Activated CD8-positive, alpha-beta memory T cell treated with anti-CD3 and anti-CD28 coated beads, Interleukin-2, amount 50 U/mL, for 24 hours (primary cell): ENCODE measurements at regions not wholly inside any gene's neighbourhood (a gene's known extent, or its start where the extent isn't known, plus 50 kb on each side); places are given as distances from the start of the nearest gene placed in this dataset.

Experiments used
- DNase-seq: peaks from one replicate; pipeline ENCODE4 v3.0.0-alpha.2; 2020; ENCODE audit errors: extremely low read depth

- DNase-seq, result no peak
These were observed 229.8 kb downstream of the MAF start for GRCh38 chr16:79370736-79371135.

GRCh38 chr16:79369796-79370195 is 230.7 kb downstream of the MAF start:
- DNase-seq, result no peak

GRCh38 chr16:79367822-79368221 is 232.7 kb downstream of the MAF start:
- no peak for DNase-seq

DNA sequence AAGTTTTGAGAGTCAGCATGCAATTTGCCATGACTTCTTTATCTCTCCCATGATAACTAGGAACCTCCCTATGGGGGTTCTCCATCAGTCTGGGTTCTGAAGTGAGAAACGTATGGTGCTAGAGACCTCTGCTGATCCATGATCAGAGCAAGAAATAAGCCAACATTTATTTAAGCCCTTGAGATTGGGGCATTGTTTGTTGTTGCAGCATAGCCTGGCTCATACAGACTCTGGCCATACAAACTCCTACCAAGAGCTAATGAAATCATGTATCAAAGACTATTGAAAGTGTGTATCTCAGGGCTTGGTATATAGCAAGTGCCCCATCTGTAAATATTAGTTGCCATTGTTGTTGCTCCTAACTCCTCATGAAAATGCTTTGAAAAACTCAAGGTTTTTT is 233.9 kb downstream of the MAF start:
- no peak for DNase-seq

- no peak for DNase-seq
These were observed 234.8 kb downstream of the MAF start for GRCh38 chr16:79365702-79366101.

DNA sequence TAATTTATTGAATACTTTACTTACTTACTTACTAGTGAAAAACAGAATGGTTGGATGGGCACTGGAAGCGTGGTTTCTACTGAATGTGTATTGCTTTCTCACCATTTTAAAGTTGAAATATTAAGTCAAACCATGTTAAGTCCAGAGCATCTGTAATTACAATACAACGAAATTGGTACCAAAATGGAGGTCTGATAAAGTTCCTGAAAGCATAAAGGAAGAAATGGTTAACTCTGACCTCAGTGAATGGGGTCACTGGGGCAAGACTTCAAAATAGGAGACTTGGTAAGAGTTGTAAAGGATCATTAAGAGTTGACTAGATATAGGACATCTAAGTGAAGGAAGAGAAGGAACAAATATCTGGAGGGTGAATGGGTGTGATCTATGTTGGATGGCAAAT is 237.1 kb downstream of the MAF start:
- DNase-seq, result no peak

DNA sequence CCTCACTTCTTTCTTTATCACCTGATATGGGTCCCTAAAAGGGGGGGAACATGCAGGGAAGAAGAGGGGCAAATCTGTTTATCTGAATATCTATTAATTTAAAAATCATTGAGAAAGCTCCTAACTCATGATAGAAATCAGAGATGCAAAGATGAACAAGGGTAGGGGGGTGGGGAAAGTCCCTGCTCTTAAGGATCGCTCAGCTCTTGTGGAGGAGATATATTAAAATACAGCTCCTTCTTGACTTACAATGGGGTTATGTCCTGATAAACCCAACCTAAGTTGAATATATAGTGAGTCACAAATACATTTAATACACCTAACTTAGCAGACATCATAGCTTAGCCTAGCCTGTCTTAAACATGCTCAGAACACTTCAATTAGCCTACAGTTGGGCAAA is 237.5 kb downstream of the MAF start:
- no peak for DNase-seq

GRCh38 chr16:79362300-79362970 is 238.1 kb downstream of the MAF start:
- DNase-seq, result no peak

GRCh38 chr16:79361132-79361751 is 239.3 kb downstream of the MAF start:
- no peak for DNase-seq

DNA sequence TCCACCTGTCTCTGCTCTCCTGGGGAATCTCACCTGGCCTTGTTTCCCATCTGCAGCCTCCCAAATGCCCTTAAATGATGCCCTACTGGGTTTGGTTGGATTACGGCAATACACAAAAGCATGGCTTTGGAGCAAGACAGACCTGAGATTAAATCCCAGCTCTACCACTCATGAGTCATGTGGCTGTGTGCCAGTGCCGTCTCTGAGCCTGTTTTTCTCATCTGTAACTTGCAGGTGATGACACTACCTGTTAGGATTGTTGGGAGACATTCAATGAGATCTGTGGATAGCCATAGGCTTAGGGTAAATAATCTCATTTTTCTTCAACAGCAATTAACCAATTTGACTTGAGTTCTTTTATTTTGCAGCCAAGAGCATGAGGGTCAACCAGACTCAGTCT is 240.3 kb downstream of the MAF start:
- DNase-seq, result no peak

- no peak for DNase-seq
These were observed 241.5 kb downstream of the MAF start for GRCh38 chr16:79359082-79359481.

- no peak for DNase-seq
These were observed 242.3 kb downstream of the MAF start for GRCh38 chr16:79358188-79358587.

DNA sequence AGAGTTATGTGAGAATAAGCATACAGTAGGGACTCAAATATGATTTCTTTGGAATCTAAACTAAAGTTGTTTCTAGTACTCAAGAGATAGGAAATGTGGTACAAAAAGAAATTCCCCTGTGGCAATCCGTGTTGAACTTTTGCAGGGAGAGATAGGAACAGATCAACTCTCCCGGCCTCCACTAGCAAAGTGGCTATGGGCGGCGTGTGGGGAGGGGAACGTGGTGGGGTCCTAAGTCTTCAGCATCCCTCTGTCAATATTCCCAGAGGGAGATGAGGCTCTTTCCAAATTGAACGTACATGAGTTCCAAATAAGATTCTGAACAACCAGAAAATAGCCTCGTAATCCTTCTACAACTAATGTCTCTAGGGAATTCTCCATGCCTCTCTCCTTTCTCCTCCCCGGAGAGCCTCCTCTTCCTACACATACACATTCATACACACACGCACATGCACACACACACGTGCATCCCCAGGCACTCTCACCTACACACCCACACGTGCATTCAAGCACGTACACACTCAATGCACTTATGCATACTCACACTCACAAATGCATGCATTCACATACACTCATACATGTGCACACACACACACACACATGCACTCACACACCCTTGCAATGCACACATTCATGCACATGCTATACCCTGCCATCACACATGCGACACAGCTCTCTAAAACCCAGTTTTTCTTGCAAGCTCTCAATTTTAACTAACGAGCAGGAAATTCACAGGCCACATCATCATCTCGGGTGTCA is 244.8 kb downstream of the MAF start:
- no peak for DNase-seq

DNA sequence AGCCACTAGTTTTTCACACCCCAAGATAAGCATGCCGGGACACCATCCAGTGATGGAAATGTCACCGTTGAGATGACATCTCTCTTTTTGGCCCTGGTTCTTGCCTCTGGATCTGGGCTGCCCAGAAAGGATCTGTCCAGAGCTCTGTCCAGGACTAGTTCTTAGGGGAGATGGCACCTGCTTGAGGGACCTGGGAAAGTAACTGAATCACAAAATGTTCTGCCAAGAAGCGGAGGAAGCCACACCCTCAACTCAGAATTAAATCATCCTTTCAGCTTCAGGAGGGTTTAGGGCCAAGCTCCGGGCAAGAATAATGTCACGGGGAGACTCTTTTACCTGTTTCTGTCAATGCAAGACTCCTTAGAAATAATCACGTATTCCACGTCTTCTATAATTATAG is 248.6 kb downstream of the MAF start:
- DNase-seq, result no peak

- DNase-seq, result no peak
These were observed 250.7 kb downstream of the MAF start for GRCh38 chr16:79349803-79350202.

GRCh38 chr16:79348521-79349306 is 251.8 kb downstream of the MAF start:
- no peak for DNase-seq

DNA sequence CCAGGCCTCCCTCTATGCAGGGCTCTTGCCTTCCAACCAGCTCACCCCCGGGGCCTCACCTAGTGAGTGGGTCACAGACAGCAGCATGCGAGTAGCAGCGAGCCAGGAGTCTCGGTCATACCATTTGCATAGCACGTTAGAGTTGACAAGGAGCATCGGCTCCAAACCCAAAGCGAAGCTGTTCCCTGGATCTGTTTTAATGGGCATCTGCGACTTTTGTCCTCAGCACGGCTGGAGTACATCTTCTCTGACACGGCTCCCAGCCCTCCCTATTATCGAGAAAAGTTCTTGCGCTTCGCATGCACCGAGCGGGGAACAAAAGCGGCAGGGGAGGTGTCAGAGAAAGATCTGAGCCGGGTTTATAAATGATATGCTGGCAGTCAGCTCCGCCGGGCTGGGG is 253.3 kb downstream of the MAF start:
- no peak for DNase-seq

GRCh38 chr16:79339863-79340262 is 260.7 kb downstream of the MAF start:
- no peak for DNase-seq

- DNase-seq, result no peak
These were observed 262.6 kb downstream of the MAF start for GRCh38 chr16:79337906-79338305.

- no peak for DNase-seq
These were observed 263.9 kb downstream of the MAF start for GRCh38 chr16:79336437-79337229.

- no peak for DNase-seq
These were observed 266.4 kb downstream of the MAF start for GRCh38 chr16:79334127-79334526.

DNA sequence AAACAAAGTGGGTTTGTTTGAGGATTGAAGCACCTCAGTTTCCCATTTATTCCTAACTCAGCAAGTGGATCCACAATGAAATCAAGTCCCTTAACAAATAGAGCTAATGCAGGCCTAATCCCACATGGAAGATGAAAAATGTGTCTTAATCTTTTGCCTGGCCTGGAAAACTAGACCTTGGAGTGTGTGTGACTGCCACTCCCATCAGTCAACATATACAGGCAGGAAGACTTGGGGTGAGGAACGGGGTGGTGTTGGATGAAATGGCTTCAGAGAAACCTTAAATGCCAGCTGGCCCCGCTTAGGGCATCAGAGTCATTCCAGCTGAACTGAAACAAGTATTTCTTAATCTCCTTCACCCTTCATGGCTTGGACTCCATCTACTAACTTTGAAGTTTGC is 269.5 kb downstream of the MAF start:
- no peak for DNase-seq
